HG02571 (cell line): ENCODE measurements at regions not wholly inside any gene's neighbourhood (a gene's known extent, or its start where the extent isn't known, plus 50 kb on each side); places are given as distances from the start of the nearest gene placed in this dataset.

Source experiments
- ATAC-seq: cut with Tn5 transposase; IDR thresholded peaks from one replicate; pipeline ENCODE4 v1.9.1; 2021; ENCODE audit warnings: mild to moderate bottlenecking, moderate library complexity; ENCODE audit not compliant: unreplicated experiment

- no peak for ATAC-seq
These were observed 753.3 kb downstream of the NXPH1 start for GRCh38 chr7:9186730-9187129.

DNA sequence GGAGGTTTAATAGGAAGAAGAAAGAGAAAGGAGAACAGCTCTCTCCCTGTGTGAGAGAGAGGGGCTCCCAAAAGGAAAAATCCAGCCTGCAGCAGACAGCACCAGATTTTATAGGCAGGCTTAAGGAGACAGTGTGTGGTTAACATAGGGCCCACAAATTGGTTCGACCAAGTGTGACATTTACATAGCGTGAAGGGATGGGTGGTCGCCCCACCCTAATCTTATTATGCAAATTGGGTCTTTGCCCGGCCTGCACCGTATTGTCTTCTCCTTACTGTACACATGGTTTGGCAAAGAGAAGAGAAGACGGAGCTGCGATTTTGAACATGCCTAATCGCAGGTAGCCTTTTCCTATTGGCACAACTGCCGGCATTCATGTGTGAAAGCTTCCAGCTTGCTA, 756.3 kb downstream of the NXPH1 start:
- no peak for ATAC-seq

DNA sequence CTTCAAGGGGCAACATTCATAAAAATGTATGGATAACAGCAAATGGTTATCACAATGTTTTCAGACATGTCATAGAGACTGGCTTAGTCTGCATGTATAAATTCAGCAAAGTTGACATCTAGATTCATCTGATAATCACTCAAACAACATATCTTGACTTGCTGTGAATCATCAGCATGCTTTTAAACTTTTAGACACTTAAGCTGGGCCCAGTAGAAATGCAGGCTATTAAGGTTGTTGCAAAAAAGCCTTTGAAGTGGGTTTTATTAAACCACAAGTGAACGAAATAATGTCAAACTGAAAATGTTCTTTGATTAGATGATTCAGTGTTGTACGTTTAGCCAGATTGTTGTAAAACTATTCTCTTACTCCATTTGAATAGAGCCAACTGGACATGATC, 759.6 kb downstream of the NXPH1 start:
- no peak for ATAC-seq

- ATAC-seq, result no peak
These were observed 767.2 kb downstream of the NXPH1 start for GRCh38 chr7:9200626-9201025.

GRCh38 chr7:9201928-9202327, 768.5 kb downstream of the NXPH1 start:
- ATAC-seq, result no peak

GRCh38 chr7:9204571-9204970, 771.2 kb downstream of the NXPH1 start:
- ATAC-seq, result no peak

DNA sequence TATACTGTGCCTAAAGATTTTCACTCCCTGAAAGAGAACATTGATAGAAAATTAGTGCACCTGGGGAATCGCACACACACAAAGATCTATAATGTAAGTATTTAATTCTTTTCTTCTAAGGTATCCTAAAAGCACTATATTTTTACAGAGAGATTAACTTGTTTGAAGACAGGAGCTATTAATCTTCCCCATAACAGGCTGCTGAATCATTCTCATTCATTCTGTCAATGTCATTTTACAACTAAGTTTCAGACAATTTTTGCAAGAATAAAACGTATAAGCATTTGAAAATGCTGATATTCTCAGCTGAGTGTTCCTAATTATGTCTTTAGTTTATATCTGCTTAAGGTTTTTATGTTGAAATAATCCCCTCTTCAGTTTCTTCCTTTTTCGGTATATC, 776.7 kb downstream of the NXPH1 start:
- no peak for ATAC-seq

- ATAC-seq, result no peak
These were observed 783.8 kb downstream of the NXPH1 start for GRCh38 chr7:9217204-9217603.

GRCh38 chr7:9226500-9226899, 793.1 kb downstream of the NXPH1 start:
- no peak for ATAC-seq

DNA sequence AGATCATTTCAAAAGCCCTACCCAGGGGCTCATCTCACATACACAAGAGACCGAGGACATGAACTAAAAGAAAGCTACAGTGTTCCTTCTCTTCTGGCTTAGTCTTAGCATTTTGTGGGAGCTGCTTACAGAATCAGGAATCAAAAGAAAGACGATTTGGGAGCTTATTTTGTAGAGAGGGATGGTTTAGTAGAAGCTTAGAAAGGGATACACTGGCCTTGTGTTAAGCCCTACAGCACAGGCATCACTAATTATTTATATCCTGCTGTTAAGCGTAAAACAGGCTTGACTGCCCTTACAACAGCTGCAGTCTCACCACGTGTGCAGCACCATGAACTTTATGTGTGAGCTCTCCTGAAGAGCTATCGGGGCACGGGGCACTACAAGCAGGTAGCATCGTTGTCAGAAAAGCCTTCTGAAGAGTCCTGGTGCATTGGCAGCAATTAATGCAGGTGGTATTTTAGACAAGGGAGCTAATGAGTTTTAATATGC, 798.3 kb downstream of the NXPH1 start:
- no peak for ATAC-seq

DNA sequence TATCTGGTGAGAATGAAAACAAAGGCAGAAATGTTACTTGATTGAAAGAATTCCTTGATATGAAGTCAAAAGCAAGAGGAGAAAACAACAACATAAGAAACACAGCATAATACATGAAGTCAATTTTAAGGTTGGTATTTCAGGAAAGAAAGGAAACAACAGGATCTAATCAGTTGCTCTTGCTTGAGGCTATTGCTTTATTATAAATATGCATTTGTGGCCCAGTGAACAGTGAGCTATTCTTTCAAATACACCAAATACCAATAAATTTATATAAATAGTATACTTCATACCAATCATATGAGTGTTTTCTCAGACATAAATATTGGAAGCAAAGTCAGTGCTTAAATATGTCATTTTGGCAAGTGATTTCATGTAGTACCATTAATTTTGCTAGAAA, 806.6 kb downstream of the NXPH1 start:
- ATAC-seq, result no peak

DNA sequence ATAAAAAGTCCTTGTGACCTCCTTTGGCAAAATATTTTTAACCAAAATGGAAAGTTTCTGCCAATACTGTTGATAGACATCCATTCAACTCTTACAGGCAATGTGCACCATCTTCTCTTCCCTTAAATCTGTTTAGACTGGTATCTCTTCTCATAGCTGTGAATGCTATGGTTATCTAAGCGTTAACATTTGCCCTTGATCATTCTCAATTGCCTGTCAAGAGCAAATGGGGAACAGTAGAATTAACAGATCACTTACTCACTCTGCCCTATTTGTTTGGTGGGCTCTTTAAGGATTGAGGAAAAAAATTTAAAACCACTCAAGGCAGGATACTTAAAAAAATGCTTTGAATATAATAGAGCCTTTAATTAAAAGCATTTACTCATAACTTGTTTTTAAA, 808.4 kb downstream of the NXPH1 start:
- ATAC-seq, result no peak

- ATAC-seq, result no peak
These were observed 809.2 kb downstream of the NXPH1 start for GRCh38 chr7:9242636-9243035.

DNA sequence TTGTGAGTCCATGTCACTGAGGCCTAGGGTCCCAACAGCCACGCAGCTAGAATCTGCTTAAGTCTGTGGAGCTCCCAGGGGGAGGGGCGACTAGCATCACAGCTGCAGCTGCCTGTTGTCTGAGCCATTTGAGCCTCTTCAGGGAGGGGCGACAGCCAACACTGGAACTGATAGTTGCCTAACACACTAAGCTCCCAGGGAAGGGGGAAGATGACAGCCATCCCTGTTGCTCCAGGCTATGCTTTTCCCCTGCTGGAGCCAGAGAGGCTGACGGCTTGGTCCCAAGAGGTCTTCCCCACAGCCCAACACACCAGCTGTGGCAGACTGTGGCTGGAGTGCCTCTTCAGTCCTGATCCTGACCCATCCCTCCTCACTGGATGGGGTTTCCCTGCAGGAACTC, 817.5 kb downstream of the NXPH1 start:
- ATAC-seq, result no peak

GRCh38 chr7:9264395-9264794, 831.0 kb downstream of the NXPH1 start:
- ATAC-seq, result no peak

- no peak for ATAC-seq
These were observed 846.7 kb downstream of the NXPH1 start for GRCh38 chr7:9280088-9280487.

DNA sequence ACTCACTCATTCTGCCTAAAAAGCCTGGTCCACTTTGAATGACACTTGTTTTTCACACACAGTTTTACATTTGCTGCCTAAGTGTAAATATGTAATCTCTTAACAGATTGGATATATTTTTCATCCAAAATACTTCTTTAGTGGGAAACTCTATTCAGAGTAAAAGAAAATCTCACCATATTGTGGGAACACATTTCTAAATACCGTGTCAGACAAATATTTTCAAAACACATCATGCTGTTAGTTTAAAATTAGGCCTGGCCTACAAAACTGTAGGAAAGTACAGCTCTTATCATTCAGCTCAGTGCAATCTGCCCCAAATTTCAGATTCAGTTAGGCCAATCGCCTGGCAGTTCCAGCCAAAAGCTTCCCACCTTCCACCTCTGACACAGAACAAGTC, 849.8 kb downstream of the NXPH1 start:
- ATAC-seq, result no peak

- ATAC-seq, result no peak
These were observed 869.0 kb downstream of the NXPH1 start for GRCh38 chr7:9302436-9302835.

DNA sequence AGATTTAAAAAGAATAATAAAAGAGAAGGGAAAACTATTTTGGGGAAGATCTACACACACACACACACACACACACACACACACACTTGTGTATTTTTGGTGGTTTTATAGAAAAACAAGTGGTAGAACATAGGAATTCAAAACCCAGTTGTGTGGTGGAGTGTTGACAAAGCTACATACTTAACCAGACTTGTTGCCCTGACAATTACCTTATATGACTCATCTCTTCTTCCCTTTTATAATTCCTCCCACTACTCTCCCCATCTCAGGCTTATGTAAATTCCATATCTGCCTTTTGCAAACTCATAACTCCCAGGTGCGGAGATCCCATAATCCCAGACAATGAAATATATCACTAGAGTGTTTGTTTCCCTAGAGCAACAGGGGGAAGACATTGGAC, 873.7 kb downstream of the NXPH1 start:
- no peak for ATAC-seq

- ATAC-seq, result no peak
These were observed 891.1 kb downstream of the NXPH1 start for GRCh38 chr7:9324513-9324912.

DNA sequence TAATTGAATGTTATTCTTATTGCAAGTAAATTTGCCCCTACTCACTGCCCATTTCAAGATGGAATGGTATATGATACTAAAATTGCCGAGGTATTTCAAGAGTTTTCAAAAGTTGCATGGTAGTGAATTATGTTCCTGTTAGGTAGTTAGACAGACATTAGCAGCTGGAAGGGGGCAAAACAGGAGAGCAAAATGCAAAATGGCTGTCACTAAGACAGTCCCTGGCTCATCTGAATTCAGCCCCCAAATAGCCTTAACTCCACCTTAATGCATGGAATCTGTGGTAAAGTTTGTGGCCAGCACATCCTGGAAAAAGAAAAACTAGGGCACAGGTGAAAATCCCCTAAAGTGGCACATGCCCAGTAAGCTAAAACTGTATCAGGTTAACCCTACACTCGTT, 894.9 kb downstream of the NXPH1 start:
- ATAC-seq, result no peak

- ATAC-seq, result no peak
These were observed 916.2 kb downstream of the NXPH1 start for GRCh38 chr7:9349625-9350024.

DNA sequence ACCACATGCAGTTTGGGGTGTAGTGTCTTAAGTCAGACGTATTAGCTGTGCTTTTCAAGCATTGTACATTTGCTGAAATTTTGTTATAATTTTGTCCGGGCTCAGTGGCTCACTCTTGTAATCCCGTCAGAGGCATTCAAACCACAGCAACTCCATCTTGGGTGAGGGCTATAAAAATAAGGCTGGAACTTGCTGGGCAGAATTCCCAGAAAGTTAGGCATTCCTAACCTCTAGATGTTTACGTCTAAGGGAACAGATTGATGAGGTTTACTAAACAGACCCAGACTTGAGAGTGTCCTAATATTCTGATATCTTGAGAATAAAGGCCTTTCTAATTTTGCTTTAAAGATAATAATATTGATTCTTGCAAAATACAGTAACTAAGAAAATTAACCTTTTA, 957.8 kb downstream of the NXPH1 start:
- no peak for ATAC-seq

DNA sequence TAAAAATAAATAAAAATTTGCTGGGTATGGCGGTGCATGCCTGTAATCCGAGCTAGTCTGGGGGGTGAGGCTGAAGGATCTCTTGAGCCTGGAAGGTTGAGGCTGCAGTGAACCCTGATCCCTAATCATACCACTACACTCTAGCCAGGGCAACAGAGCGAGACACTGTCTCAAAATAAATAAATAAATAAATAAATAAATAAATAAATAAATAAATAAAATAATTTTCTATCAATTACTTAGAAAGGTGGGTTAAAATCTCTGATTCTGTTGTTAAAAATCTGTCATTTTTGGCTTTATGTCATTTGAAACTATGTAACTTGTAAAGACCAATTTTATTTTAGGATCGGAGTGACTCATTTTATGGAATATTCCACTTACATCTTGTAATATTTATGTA, 958.6 kb downstream of the NXPH1 start:
- no peak for ATAC-seq
